KMS-11 (cell line): ENCODE measurements at regions not wholly inside any gene's neighbourhood (a gene's known extent, or its start where the extent isn't known, plus 50 kb on each side); places are given as distances from the start of the nearest gene placed in this dataset.

ENCODE experiments used
- H2AFZ ChIP-seq: fragments of 200-600 bp; sonication (generic); 2 replicates; pipeline ENCODE4 v1.6.1; 2016; ENCODE audit warnings: antibody characterized with exemption, mixed run types, low read depth
- H3K27ac ChIP-seq: fragments of 200-600 bp; sonication (generic); 2 replicates; pipeline ENCODE4 v1.6.1; 2016; ENCODE audit warnings: mild to moderate bottlenecking, mixed run types
- H3K27me3 ChIP-seq: fragments of 200-600 bp; sonication (generic); 2 replicates; pipeline ENCODE4 v1.6.1; 2017; ENCODE audit warnings: mild to moderate bottlenecking, low read depth, mixed run types, moderate library complexity; ENCODE audit not compliant: insufficient read depth
- H3K36me3 ChIP-seq: fragments of 200-600 bp; sonication (generic); 2 replicates; pipeline ENCODE4 v1.6.1; 2017; ENCODE audit warnings: mild to moderate bottlenecking, mixed run types; ENCODE audit not compliant: insufficient read depth
- H3K4me1 ChIP-seq: fragments of 200-600 bp; sonication (generic); 2 replicates; pipeline ENCODE4 v1.6.1; 2016; ENCODE audit warnings: mild to moderate bottlenecking, low read depth, mixed run types; ENCODE audit not compliant: poor library complexity, severe bottlenecking
- H3K4me2 ChIP-seq: fragments of 200-600 bp; sonication (generic); 2 replicates; pipeline ENCODE4 v1.7.0; 2016; ENCODE audit warnings: mild to moderate bottlenecking, mixed run types
- H3K4me3 ChIP-seq: fragments of 200-600 bp; sonication (generic); IDR thresholded peaks from 2 replicates; pipeline ENCODE4 v1.6.1; 2017; ENCODE audit warnings: low read depth, low read length, mixed read lengths; ENCODE audit not compliant: insufficient read depth
- H3K79me2 ChIP-seq: fragments of 200-600 bp; sonication (generic); 2 replicates; pipeline ENCODE4 v1.6.1; 2016; ENCODE audit warnings: low read depth, mixed run types; ENCODE audit not compliant: insufficient read depth
- H3K9ac ChIP-seq: fragments of 200-600 bp; sonication (generic); 2 replicates; pipeline ENCODE4 v1.6.1; 2016; ENCODE audit warnings: mild to moderate bottlenecking, mixed run types
- H4K20me1 ChIP-seq: fragments of 200-600 bp; sonication (generic); 2 replicates; pipeline ENCODE4 v1.6.1; 2016; ENCODE audit warnings: mild to moderate bottlenecking, mixed run types; ENCODE audit not compliant: insufficient read depth
- TF ChIP-seq, protein P1 (sequence below): fragments of 200-600 bp; sonication (generic); conservative IDR thresholded peaks from 2 replicates; pipeline ENCODE4 v1.6.1; 2017; ENCODE audit warnings: low read depth, mild to moderate bottlenecking, antibody characterized with exemption, low read length, moderate library complexity, mixed read lengths

DNA sequence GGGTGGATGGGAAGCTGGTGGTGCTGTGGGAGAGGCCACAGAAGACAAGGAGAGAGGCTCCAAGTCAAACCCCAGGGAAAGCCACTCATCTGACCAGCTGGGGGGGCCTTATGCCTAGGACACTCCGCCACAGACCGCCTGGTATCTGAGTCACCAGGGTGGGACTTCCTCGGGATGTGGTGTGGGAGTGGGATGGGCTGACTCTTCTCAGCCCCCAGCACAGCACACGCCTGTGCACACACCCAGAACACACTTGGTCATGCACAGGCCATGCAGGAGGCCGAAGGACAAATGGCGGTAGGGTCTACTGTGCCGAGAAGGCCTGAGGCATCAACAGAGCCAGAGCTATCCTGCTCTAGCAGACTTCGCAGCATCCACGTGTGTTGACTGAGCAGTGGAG is 136.4 kb downstream of the INHBB start:
- no peaks in the 10 kb centered on the region for H3K4me1 ChIP-seq
- no peak overlapping the region for H3K27ac ChIP-seq
- no peaks in the 10 kb centered on the region for H3K27me3 ChIP-seq
- H3K9ac ChIP-seq: no peak overlapping the region
- TF ChIP-seq, protein P1, sequence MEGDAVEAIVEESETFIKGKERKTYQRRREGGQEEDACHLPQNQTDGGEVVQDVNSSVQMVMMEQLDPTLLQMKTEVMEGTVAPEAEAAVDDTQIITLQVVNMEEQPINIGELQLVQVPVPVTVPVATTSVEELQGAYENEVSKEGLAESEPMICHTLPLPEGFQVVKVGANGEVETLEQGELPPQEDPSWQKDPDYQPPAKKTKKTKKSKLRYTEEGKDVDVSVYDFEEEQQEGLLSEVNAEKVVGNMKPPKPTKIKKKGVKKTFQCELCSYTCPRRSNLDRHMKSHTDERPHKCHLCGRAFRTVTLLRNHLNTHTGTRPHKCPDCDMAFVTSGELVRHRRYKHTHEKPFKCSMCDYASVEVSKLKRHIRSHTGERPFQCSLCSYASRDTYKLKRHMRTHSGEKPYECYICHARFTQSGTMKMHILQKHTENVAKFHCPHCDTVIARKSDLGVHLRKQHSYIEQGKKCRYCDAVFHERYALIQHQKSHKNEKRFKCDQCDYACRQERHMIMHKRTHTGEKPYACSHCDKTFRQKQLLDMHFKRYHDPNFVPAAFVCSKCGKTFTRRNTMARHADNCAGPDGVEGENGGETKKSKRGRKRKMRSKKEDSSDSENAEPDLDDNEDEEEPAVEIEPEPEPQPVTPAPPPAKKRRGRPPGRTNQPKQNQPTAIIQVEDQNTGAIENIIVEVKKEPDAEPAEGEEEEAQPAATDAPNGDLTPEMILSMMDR: no peak
- H4K20me1 ChIP-seq: no peaks in the 10 kb centered on the region
- no peak overlapping the region for H3K4me2 ChIP-seq
- H3K36me3 ChIP-seq: no peaks in the 10 kb centered on the region
- no peak overlapping the region for H3K4me3 ChIP-seq
- no peaks in the 10 kb centered on the region for H3K79me2 ChIP-seq
- H2AFZ ChIP-seq: no peak overlapping the region

DNA sequence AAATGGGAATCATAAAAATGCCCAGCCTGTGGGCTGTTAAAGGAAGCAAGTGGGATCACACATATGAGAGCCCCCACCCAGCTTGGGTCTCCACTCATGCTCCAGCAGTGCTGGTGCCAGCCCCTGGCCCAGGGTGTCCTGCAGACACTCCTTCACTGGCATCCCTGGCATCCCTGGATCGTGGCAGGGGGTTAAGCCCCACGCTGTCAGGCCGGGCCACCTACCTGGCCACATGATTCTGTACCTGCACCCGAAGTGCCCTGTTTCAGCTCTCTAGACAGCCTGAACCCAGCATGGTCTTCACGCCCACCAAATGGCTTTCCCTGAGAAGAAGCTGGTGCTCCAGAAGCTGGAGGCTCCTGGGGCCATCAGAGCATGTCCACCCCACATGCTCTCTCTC is 137.4 kb downstream of the INHBB start:
- Histone ChIP-seq H3K27me3 (no peaks in the 10 kb centered on the region), H3K4me2 (no peak overlapping the region), H3K36me3 (no peaks in the 10 kb centered on the region), H4K20me1 (no peaks in the 10 kb centered on the region), H3K27ac (no peak overlapping the region), H3K9ac (no peak overlapping the region), H3K4me1 (no peaks in the 10 kb centered on the region), H3K79me2 (no peaks in the 10 kb centered on the region), H2AFZ (no peak overlapping the region), H3K4me3 (no peak overlapping the region)
- TF ChIP-seq, protein P1: no peak

DNA sequence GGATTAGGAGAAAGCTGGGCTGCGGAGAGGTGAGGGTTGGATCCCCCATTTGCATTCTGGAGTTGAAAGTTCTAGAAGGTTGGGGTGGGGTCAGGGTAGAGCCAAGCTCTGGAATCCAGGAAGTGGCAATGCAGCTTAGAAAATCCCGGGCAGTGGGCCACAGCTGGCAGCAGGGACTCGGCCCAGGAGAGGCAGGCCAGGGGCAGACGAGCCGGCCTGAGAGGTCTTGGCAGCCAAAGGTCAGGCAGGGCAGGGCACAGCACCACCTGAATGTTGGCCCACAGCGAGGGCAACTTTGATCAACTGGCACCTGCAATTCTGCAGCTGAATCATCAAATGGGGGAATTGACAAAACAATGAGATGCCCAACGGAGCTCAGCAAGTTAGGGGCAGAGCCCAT is 139.2 kb downstream of the INHBB start:
- H3K4me3 ChIP-seq: no peak overlapping the region
- no peak overlapping the region for H2AFZ ChIP-seq
- no peaks in the 10 kb centered on the region for H3K36me3 ChIP-seq
- no peak overlapping the region for H3K9ac ChIP-seq
- no peaks in the 10 kb centered on the region for H3K27me3 ChIP-seq
- no peak overlapping the region for H3K27ac ChIP-seq
- H3K79me2 ChIP-seq: no peaks in the 10 kb centered on the region
- no peaks in the 10 kb centered on the region for H4K20me1 ChIP-seq
- TF ChIP-seq, protein P1: no peak
- no peak overlapping the region for H3K4me2 ChIP-seq
- no peaks in the 10 kb centered on the region for H3K4me1 ChIP-seq

DNA sequence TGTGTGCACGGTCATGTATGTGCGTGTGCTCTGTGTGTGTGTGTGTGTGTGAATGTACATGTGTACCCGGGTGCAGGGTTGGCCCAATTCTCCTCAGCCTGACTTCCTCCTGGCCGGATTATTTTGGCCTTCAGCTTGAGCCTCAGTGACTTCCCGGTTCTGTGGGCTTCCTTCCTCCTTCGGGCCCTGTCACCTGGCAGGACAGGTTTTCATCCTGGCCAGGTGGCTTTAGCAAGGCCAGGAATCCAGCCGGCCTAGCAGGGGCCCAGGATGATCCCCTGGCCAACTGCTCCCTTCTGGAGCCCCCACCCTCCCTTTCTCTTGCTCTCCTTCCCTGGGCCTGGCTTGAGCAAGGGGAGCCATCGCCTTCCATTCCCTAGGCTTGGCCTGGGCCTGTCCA is 140.5 kb downstream of the INHBB start:
- H3K4me2 ChIP-seq: no peak overlapping the region
- H2AFZ ChIP-seq: no peak overlapping the region
- H3K4me1 ChIP-seq: no peaks in the 10 kb centered on the region
- no peaks in the 10 kb centered on the region for H3K36me3 ChIP-seq
- H3K79me2 ChIP-seq: no peaks in the 10 kb centered on the region
- H4K20me1 ChIP-seq: no peaks in the 10 kb centered on the region
- H3K9ac ChIP-seq: no peak overlapping the region
- no peak overlapping the region for H3K4me3 ChIP-seq
- no peaks in the 10 kb centered on the region for H3K27me3 ChIP-seq
- no peak overlapping the region for H3K27ac ChIP-seq
- TF ChIP-seq, protein P1: no peak

DNA sequence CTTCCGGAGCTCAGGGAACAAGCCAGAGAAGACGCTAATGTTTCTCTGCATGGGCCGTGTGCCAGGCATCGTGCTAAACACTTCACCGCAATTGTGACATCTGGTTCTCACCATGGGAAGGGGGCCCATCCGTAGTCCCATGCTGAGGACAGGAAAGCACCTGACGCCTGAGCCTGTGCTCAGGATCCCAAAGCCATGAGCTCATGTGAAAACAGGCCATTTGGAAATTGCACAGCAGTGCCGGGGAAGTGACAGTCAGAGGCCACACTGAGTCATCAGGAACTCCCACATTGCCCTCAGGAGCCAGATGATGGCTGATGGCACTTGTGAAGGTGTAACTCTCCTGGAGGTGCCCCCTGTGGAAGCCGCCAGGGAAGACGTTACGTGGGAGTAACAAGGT is 141.0 kb downstream of the INHBB start:
- no peaks in the 10 kb centered on the region for H4K20me1 ChIP-seq
- H3K27ac ChIP-seq: no peak overlapping the region
- no peaks in the 10 kb centered on the region for H3K79me2 ChIP-seq
- H3K4me1 ChIP-seq: no peaks in the 10 kb centered on the region
- no peak overlapping the region for H2AFZ ChIP-seq
- no peaks in the 10 kb centered on the region for H3K27me3 ChIP-seq
- no peak overlapping the region for H3K4me3 ChIP-seq
- H3K9ac ChIP-seq: no peak overlapping the region
- no peaks in the 10 kb centered on the region for H3K36me3 ChIP-seq
- no peak overlapping the region for H3K4me2 ChIP-seq
- TF ChIP-seq, protein P1: no peak
